ENCODE measurements at regions not wholly inside any gene's neighbourhood (a gene's known extent, or its start where the extent isn't known, plus 50 kb on each side); places are given as distances from the start of the nearest gene placed in this dataset.

DNA sequence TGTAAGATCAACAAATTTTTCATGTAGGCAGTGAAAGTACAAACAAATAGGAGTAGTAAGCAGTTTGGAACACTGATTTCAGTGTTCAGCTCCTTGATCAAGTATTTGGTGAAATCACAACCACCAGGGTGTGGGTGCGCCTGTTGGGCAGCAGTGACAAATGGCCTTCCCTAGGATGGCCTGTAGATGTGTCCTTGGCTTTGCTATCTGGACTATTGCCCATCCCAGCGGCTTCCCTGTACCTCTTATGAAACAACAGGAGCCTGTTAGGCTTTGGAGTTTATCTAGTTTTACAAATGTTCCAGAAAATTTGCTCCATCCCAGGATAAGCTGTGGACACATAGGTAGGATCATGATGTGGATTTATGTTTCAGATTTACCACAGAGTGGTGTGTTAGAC lies 216.8 kb upstream of the FAT1 start:
- H3K4me1 ChIP-seq (ENCODE audit: control insufficient read depth in 2 of 2, insufficient read depth in 2 of 2, low read length in 2 of 2): no peaks in the 10 kb centered on the region
- WGBS: 83% methylated on average over 2 of the region's 2 CpGs
- no peak for DNase-seq (ENCODE audit: low read depth in 6 of 9, low spot score in 9 of 9)

DNA sequence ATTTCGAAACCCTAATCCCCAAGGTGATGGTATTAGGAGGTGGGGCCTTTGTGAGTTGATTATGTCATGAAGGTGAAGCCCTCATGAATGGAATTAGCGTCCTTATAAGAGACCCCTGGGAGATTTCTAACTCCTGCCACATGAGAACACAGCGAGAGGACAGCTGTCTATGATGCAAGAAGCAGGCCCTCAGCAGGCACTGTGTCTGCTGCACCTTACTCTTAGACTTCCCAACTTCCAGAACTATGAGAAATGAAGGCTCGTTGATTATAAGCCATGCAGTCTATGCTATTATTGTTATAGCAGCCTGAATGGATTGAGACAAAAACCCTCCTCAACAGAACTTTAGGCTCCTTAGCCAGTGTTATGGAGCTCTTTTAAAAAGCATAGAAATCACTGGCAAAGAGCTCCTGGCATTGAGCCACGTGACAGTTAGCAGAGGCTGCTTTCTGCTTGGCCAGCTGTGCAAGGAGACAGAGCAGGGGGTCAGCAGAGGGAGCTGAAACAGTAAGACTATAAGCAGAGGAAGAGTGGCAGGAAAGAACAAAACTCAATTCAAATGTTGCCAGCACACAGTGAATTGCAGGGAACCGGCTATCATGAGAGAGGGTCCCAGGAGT lies 219.2 kb upstream of the FAT1 start:
- Histone ChIP-seq H3K36me3 (ENCODE audit: control insufficient read depth in 2 of 2, insufficient read depth in 2 of 2, low read length in 1 of 2) (no peaks in the 10 kb centered on the region), H3K27me3 (ENCODE audit: control insufficient read depth in 2 of 2, insufficient read depth in 1 of 2, low read length in 1 of 2) (no peaks in the 10 kb centered on the region), H3K9me3 (ENCODE audit: control insufficient read depth in 2 of 2, insufficient read depth in 1 of 2, low read length in 1 of 2) (peaks cover 0 to 2% of the 10 kb centered on the region in 2 donors), H3K4me1 (ENCODE audit: control insufficient read depth in 2 of 2, insufficient read depth in 2 of 2, low read length in 2 of 2) (no peaks in the 10 kb centered on the region), H3K4me3 (ENCODE audit: low read length in 2 of 2) (no peak overlapping the region), H3K27ac (ENCODE audit: low read depth in 1 of 2, low read length in 1 of 2) (no peak overlapping the region)
- WGBS: 73% methylated on average over 6 of the region's 6 CpGs
- no peak for DNase-seq (ENCODE audit: low read depth in 6 of 9, low spot score in 9 of 9)

More for the DNA sequence above, 216.8 kb upstream of the FAT1 start:
- Histone ChIP-seq H3K27me3 (ENCODE audit: control insufficient read depth in 2 of 2, insufficient read depth in 1 of 2, low read length in 1 of 2) (no peaks in the 10 kb centered on the region), H3K4me3 (ENCODE audit: low read length in 2 of 2) (no peak overlapping the region), H3K27ac (ENCODE audit: low read depth in 1 of 2, low read length in 1 of 2) (no peak overlapping the region), H3K36me3 (ENCODE audit: control insufficient read depth in 2 of 2, insufficient read depth in 2 of 2, low read length in 1 of 2) (no peaks in the 10 kb centered on the region), H3K9me3 (ENCODE audit: control insufficient read depth in 2 of 2, insufficient read depth in 1 of 2, low read length in 1 of 2) (no peaks in the 10 kb centered on the region)

DNA sequence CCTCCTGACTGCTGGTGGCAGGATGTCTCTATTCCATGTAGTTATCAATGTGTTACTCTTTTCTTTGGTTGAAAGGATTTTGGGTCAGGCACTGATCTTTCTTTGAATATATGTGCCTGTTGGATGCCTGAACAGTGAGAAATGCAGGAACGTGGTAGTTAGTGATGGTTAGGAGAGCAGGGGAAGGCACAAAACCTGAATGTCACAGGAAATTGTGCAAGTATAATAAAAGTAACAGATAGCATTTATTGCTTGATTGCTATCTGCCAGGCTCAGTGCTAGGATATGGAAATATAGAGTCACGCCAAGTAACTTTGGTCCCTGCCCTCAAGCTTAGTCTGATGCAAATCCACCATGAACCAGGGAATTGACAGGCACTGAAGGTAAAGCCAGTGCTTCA lies 219.8 kb upstream of the FAT1 start:
- 87% methylated on average over 2 of the region's 2 CpGs for WGBS
- Histone ChIP-seq H3K4me3 (ENCODE audit: low read length in 2 of 2) (no peak overlapping the region), H3K36me3 (ENCODE audit: control insufficient read depth in 2 of 2, insufficient read depth in 2 of 2, low read length in 1 of 2) (no peaks in the 10 kb centered on the region), H3K27me3 (ENCODE audit: control insufficient read depth in 2 of 2, insufficient read depth in 1 of 2, low read length in 1 of 2) (no peaks in the 10 kb centered on the region), H3K9me3 (ENCODE audit: control insufficient read depth in 2 of 2, insufficient read depth in 1 of 2, low read length in 1 of 2) (peaks cover 0 to 2% of the 10 kb centered on the region in 2 donors), H3K27ac (ENCODE audit: low read depth in 1 of 2, low read length in 1 of 2) (no peak overlapping the region), H3K4me1 (ENCODE audit: control insufficient read depth in 2 of 2, insufficient read depth in 2 of 2, low read length in 2 of 2) (no peaks in the 10 kb centered on the region)
- DNase-seq (ENCODE audit: low read depth in 6 of 9, low spot score in 9 of 9): no peak

DNA sequence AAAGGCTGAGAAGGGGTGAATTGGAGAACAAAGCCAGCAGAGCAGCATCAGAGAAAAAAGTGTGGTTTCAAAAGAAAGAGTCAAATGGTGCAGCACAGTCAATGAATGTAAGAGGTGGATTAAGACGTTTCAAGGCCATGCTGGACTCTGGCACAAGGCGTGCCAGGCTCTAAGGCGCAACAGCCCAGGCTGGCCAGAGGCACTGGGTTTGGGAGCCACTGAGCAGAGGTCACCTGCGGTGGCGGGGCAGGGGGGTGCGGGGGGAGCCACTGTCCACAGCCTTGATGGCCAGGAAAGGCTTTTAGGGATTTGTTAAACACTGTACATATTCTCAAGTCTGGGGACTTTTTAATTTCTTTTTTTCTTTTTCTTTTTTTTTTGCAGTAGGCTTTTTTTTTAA lies 222.5 kb upstream of the FAT1 start:
- H3K4me1 ChIP-seq (ENCODE audit: control insufficient read depth in 2 of 2, insufficient read depth in 2 of 2, low read length in 2 of 2): no peaks in the 10 kb centered on the region
- no peak overlapping the region for H3K4me3 ChIP-seq (ENCODE audit: low read length in 2 of 2)
- no peak for DNase-seq (ENCODE audit: low read depth in 6 of 9, low spot score in 9 of 9)
- H3K27ac ChIP-seq (ENCODE audit: low read depth in 1 of 2, low read length in 1 of 2): no peak overlapping the region
- no peaks in the 10 kb centered on the region for H3K36me3 ChIP-seq (ENCODE audit: control insufficient read depth in 2 of 2, insufficient read depth in 2 of 2, low read length in 1 of 2)
- peaks cover 0 to 2% of the 10 kb centered on the region in 2 donors for H3K9me3 ChIP-seq (ENCODE audit: control insufficient read depth in 2 of 2, insufficient read depth in 1 of 2, low read length in 1 of 2)
- 94% methylated on average over 6 of the region's 6 CpGs for WGBS
- no peaks in the 10 kb centered on the region for H3K27me3 ChIP-seq (ENCODE audit: control insufficient read depth in 2 of 2, insufficient read depth in 1 of 2, low read length in 1 of 2)

DNA sequence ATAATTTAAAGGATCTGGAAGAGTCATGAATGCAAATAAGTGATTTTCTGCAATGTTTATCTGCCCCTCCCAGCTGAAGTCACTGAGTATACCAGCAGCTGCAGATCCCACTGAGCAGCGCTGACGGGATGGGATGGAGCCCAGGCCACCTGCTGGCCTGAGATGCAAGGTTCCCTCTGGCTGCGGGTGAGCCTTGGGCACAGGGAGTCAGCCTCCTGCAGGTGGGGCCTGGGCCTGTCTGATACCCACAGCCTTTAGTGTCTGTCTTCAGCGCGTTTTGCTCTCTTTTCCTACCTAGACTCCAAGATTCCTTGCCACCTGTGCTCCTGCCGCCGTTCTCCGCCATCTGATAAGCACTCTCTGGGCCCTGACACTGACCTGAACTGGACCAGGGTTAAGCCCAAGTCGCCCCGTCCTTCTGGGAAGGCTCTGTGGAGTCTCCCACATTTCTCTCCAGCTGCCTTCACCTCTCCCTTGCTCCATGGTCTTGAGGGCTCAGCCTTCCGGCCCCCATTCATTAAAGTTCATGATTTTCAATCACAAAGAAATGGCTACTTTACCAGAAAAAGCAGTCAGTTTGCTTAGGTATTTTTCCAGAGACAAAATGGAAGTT lies 223.1 kb upstream of the FAT1 start:
- no peaks in the 10 kb centered on the region for H3K36me3 ChIP-seq (ENCODE audit: control insufficient read depth in 2 of 2, insufficient read depth in 2 of 2, low read length in 1 of 2)

DNA sequence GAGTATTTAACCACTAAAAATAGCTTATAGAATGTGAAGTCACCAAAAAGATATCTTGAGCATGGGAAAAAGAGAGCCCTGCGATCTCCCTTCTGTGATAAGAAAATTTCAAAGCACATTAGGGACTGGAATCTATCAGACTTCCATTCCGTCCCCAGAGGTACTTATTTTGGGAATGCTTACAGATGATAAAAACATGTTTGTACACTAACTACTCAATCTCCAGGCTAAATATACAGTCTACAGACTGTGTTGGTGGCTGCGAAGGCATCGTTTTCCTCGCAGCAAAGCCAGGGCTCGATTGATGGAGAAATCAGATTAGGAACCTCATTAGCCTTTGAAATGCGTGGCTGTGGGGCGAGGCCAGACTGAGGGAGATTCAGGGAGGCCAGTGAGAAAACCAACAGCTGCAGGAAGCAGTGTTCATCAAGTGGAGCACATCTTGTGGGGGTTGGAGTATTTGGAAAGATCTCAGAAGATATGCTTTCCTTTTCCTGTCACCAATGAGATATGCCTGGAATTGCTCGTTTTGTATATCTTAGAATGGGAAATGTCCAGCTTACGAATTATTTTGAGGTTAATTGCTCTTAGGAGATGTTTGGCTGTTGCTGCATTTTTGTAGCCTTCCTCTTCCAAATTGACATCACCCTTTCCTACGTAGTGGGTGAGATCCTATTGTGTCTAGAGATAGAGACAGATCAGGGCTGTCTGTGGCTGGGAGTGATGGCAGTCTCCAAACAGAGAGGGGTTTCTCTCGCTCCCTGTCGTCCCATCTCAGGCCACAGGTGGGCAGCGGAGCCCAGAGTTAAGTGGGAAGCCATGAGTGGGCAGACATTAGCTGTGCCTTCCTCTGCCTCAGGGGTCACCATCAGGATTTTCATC lies 224.9 kb upstream of the FAT1 start:
- WGBS: 39% methylated on average over 14 of the region's 14 CpGs
- Histone ChIP-seq H3K36me3 (ENCODE audit: control insufficient read depth in 2 of 2, insufficient read depth in 2 of 2, low read length in 1 of 2) (no peaks in the 10 kb centered on the region), H3K27me3 (ENCODE audit: control insufficient read depth in 2 of 2, insufficient read depth in 1 of 2, low read length in 1 of 2) (no peaks in the 10 kb centered on the region), H3K4me3 (ENCODE audit: low read length in 2 of 2) (no peak overlapping the region), H3K4me1 (ENCODE audit: control insufficient read depth in 2 of 2, insufficient read depth in 2 of 2, low read length in 2 of 2) (no peaks in the 10 kb centered on the region), H3K27ac (ENCODE audit: low read depth in 1 of 2, low read length in 1 of 2) (no peak overlapping the region), H3K9me3 (ENCODE audit: control insufficient read depth in 2 of 2, insufficient read depth in 1 of 2, low read length in 1 of 2) (peaks cover 0 to 2% of the 10 kb centered on the region in 2 donors)
- no peak for DNase-seq (ENCODE audit: low read depth in 6 of 9, low spot score in 9 of 9)

More for the DNA sequence above, 223.1 kb upstream of the FAT1 start:
- WGBS: 82% methylated on average over 11 of the region's 11 CpGs
- Histone ChIP-seq H3K4me3 (ENCODE audit: low read length in 2 of 2) (no peak overlapping the region), H3K9me3 (ENCODE audit: control insufficient read depth in 2 of 2, insufficient read depth in 1 of 2, low read length in 1 of 2) (peaks cover 0 to 2% of the 10 kb centered on the region in 2 donors), H3K27me3 (ENCODE audit: control insufficient read depth in 2 of 2, insufficient read depth in 1 of 2, low read length in 1 of 2) (no peaks in the 10 kb centered on the region), H3K4me1 (ENCODE audit: control insufficient read depth in 2 of 2, insufficient read depth in 2 of 2, low read length in 2 of 2) (no peaks in the 10 kb centered on the region), H3K27ac (ENCODE audit: low read depth in 1 of 2, low read length in 1 of 2) (no peak overlapping the region)
- DNase-seq (ENCODE audit: low read depth in 6 of 9, low spot score in 9 of 9): no peak

DNA sequence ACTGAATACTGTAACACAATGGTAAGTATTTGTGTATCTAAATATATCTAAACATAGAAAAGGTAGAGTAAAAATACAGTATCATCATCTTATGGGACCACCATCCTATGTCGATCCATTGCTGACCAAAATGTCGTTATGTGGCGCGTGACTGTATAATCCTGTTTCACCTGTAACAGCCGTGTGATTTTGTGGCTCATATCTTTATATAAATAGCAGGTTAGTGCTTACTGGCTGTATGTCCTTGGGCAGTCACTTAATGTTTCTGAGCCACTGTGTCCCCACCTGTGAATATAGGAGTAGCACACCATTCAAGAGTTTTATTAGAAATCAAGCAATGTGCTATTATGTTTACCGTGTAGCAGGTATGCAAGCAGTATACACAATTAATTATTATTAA lies 226.2 kb upstream of the FAT1 start:
- Histone ChIP-seq H3K36me3 (ENCODE audit: control insufficient read depth in 2 of 2, insufficient read depth in 2 of 2, low read length in 1 of 2) (no peaks in the 10 kb centered on the region), H3K9me3 (ENCODE audit: control insufficient read depth in 2 of 2, insufficient read depth in 1 of 2, low read length in 1 of 2) (peaks cover 0 to 3% of the 10 kb centered on the region in 2 donors), H3K4me1 (ENCODE audit: control insufficient read depth in 2 of 2, insufficient read depth in 2 of 2, low read length in 2 of 2) (no peaks in the 10 kb centered on the region), H3K27me3 (ENCODE audit: control insufficient read depth in 2 of 2, insufficient read depth in 1 of 2, low read length in 1 of 2) (no peaks in the 10 kb centered on the region), H3K27ac (ENCODE audit: low read depth in 1 of 2, low read length in 1 of 2) (no peak overlapping the region), H3K4me3 (ENCODE audit: low read length in 2 of 2) (no peak overlapping the region)
- 86% methylated on average over 6 of the region's 6 CpGs for WGBS
- DNase-seq (ENCODE audit: low read depth in 6 of 9, low spot score in 9 of 9): no peak

DNA sequence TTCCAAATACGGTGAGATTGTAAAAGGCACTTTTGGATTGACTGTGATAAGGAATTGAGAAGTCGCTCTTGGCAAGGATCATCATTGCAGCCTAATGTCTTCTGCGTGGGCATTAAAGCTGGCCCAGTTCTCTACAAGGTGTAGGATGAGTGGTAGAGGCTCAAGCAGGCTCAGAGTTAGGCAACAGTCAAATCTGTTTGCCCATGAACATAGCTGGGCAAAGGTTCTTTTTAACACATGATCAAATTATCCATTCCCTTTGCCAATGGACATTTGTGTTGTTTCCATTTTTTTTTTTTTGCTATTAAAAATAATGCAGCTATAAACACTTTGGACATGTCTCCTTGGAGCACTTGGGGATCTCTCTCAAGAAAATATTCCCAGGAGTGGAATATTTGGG lies 229.1 kb upstream of the FAT1 start:
- no peak for DNase-seq (ENCODE audit: low read depth in 6 of 9, low spot score in 9 of 9)
- Histone ChIP-seq H3K9me3 (ENCODE audit: control insufficient read depth in 2 of 2, insufficient read depth in 1 of 2, low read length in 1 of 2) (peaks cover 0 to 1% of the 10 kb centered on the region in 2 donors), H3K4me1 (ENCODE audit: control insufficient read depth in 2 of 2, insufficient read depth in 2 of 2, low read length in 2 of 2) (no peaks in the 10 kb centered on the region), H3K4me3 (ENCODE audit: low read length in 2 of 2) (no peak overlapping the region), H3K27ac (ENCODE audit: low read depth in 1 of 2, low read length in 1 of 2) (no peak overlapping the region), H3K36me3 (ENCODE audit: control insufficient read depth in 2 of 2, insufficient read depth in 2 of 2, low read length in 1 of 2) (no peaks in the 10 kb centered on the region), H3K27me3 (ENCODE audit: control insufficient read depth in 2 of 2, insufficient read depth in 1 of 2, low read length in 1 of 2) (no peaks in the 10 kb centered on the region)
- 94% methylated on average over 3 of the region's 3 CpGs for WGBS

DNA sequence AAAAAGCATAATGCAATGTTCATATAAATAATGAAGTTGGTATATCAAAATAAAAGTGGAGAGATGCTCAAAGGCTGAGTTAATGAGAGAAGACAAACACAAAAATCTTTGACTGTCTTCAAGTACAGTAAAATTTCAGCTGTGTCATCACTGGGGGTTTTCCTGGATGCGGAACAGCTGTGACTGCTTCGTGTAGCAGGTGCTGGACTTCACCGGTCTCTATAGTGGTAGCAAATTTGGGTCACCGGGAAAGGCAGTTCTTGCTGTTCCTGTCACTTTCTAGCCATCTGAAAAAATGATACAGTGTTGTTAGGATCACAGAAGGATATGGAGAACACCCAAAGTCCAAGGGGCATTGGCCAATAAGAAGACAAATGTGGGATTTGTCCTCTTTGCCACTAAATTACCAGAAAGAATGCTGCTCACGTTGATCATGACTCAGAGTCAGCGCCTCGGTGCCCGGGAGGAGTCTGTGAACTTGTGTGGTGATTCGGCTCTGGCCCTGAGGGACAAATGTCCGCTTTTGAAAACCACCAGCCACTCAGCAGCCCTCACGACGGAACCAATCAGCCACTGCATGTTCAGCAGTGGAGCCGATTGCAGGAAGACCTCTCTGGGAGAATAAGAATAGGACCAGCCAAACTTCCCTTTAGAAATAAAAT lies 230.1 kb upstream of the FAT1 start:
- DNase-seq (ENCODE audit: low read depth in 6 of 9, low spot score in 9 of 9): no peak
- Histone ChIP-seq H3K36me3 (ENCODE audit: control insufficient read depth in 2 of 2, insufficient read depth in 2 of 2, low read length in 1 of 2) (no peaks in the 10 kb centered on the region), H3K9me3 (ENCODE audit: control insufficient read depth in 2 of 2, insufficient read depth in 1 of 2, low read length in 1 of 2) (peaks cover 0 to 1% of the 10 kb centered on the region in 2 donors), H3K27me3 (ENCODE audit: control insufficient read depth in 2 of 2, insufficient read depth in 1 of 2, low read length in 1 of 2) (no peaks in the 10 kb centered on the region), H3K4me1 (ENCODE audit: control insufficient read depth in 2 of 2, insufficient read depth in 2 of 2, low read length in 2 of 2) (no peaks in the 10 kb centered on the region), H3K4me3 (ENCODE audit: low read length in 2 of 2) (no peak overlapping the region), H3K27ac (ENCODE audit: low read depth in 1 of 2, low read length in 1 of 2) (no peak overlapping the region)
- WGBS: 84% methylated on average over 13 of the region's 13 CpGs

All from thymus (tissue), 11 donors.